Testis (tissue), 2 donors: ENCODE measurements at regions not wholly inside any gene's neighbourhood (a gene's known extent, or its start where the extent isn't known, plus 50 kb on each side); places are given as distances from the start of the nearest gene placed in this dataset.

ENCODE experiments used
- DNase-seq: peaks from one replicate; pipeline ENCODE4 v3.0.0-alpha.2; 2019
- H3K27ac ChIP-seq, 2 donors: fragments of 200-600 bp; sonication (generic); one replicate each; pipeline ENCODE4 v1.5.1; 2019
- H3K27me3 ChIP-seq: fragments of 200-600 bp; sonication (generic); one replicate; pipeline ENCODE4 v1.5.1; 2019
- H3K36me3 ChIP-seq: fragments of 200-600 bp; sonication (generic); one replicate; pipeline ENCODE4 v1.5.1; 2017; ENCODE audit warnings: low read depth; ENCODE audit errors: missing control alignments
- H3K4me1 ChIP-seq: fragments of 200-600 bp; sonication (generic); one replicate; pipeline ENCODE4 v1.5.1; 2019
- H3K4me3 ChIP-seq, 2 donors: fragments of 200-600 bp; sonication (generic); one replicate each; pipeline ENCODE4 v1.5.1; 2017 to 2019
- H3K9me3 ChIP-seq: fragments of 200-600 bp; sonication (generic); one replicate; pipeline ENCODE4 v1.5.1; 2017
- POLR2A ChIP-seq: fragments of 450-650 bp; IDR thresholded peaks from one replicate; pipeline ENCODE4 v1.6.1; 2017; ENCODE audit warnings: antibody characterized with exemption, mild to moderate bottlenecking, moderate library complexity
- whole genome bisulfite sequencing, 2 donors: methylation state at CpG; one replicate each; pipeline ENCODE4 v1.1.5; 2018; 5-methylcytosine and 5-hydroxymethylcytosine counted together
- intact Hi-C: fragments of 100-400 bp; cut with DNase I; formaldehyde crosslinking; loops from one replicate; pipeline ENCODE4 v1.15.1; 2023; ENCODE audit warnings: low total_unique reads
- TF ChIP-seq, protein P1 (sequence below), 3 experiments: fragments of 450-650 bp in 2 of 3; fragments of 200-600 bp in 1 of 3; sonication (generic) in 1 of 3; IDR thresholded peaks; one replicate each; pipeline ENCODE4 v1.5.1; 2016 to 2019; ENCODE audit warnings: antibody characterized with exemption in 3 of 3, mild to moderate bottlenecking in 2 of 3, moderate library complexity in 1 of 3

DNA sequence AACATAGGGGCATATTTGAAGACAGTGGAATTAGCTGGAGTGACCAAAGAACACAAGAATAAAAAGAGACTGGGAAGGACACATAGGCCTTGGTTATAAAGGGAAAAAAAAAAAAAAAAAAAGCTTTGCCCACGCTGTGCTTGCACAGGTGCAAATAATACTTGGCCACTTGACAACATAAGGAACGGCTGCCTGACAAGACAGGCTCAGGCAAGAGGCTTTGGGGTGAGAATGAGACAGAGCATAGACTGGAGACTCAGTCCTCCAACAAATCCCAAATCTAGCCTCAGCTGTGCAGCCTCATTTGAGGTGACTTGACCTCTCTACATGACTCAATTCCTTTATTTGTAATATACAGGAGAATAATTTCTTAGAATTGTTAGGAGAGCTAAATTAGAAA, 332.8 kb upstream of the DYNLRB2 start:
- TF ChIP-seq POLR2A: no peak
- no peaks in the 10 kb centered on the region for H3K36me3 ChIP-seq
- no peak for DNase-seq
- intact Hi-C loops: no loop called here
- no peaks in the 10 kb centered on the region for H3K27me3 ChIP-seq
- no peaks in the 10 kb centered on the region for H3K4me1 ChIP-seq
- H3K4me3 ChIP-seq: no peak overlapping the region
- H3K9me3 ChIP-seq: no peaks in the 10 kb centered on the region
- H3K27ac ChIP-seq: no peak overlapping the region
- WGBS, 2 donors: 47 to 73% methylated on average over 2 of the region's 2 CpGs

DNA sequence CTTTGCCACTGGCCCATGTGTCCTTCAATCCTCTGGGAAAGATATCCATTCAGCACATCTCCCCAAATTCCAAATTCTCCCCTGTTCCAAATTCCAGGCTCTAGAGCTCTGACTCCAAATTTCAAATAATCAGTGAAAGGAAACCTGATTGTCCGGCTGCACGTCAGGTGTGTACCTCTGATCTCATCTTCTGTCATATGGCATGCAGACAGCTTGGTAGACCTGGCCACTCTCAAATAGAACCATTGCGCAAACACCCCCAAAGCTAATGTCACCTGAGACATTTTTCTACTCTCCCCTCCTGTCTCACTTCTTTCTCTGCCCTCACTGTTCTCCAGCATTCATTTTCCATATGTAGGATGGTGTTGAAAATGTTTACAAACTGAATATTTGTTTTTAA, 337.0 kb upstream of the DYNLRB2 start:
- no peaks in the 10 kb centered on the region for H3K36me3 ChIP-seq
- H3K27ac ChIP-seq: no peak overlapping the region
- no peaks in the 10 kb centered on the region for H3K27me3 ChIP-seq
- 92 to 99% methylated on average over 3 of the region's 3 CpGs for WGBS, 2 donors
- no peak overlapping the region for H3K4me3 ChIP-seq
- intact Hi-C loops: no loop called here
- no peak for TF ChIP-seq POLR2A
- TF ChIP-seq, protein P1, sequence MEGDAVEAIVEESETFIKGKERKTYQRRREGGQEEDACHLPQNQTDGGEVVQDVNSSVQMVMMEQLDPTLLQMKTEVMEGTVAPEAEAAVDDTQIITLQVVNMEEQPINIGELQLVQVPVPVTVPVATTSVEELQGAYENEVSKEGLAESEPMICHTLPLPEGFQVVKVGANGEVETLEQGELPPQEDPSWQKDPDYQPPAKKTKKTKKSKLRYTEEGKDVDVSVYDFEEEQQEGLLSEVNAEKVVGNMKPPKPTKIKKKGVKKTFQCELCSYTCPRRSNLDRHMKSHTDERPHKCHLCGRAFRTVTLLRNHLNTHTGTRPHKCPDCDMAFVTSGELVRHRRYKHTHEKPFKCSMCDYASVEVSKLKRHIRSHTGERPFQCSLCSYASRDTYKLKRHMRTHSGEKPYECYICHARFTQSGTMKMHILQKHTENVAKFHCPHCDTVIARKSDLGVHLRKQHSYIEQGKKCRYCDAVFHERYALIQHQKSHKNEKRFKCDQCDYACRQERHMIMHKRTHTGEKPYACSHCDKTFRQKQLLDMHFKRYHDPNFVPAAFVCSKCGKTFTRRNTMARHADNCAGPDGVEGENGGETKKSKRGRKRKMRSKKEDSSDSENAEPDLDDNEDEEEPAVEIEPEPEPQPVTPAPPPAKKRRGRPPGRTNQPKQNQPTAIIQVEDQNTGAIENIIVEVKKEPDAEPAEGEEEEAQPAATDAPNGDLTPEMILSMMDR (IDR thresholded peaks at IDR 0.05): no peak
- H3K4me1 ChIP-seq: no peaks in the 10 kb centered on the region
- no peaks in the 10 kb centered on the region for H3K9me3 ChIP-seq
- no peak for DNase-seq

DNA sequence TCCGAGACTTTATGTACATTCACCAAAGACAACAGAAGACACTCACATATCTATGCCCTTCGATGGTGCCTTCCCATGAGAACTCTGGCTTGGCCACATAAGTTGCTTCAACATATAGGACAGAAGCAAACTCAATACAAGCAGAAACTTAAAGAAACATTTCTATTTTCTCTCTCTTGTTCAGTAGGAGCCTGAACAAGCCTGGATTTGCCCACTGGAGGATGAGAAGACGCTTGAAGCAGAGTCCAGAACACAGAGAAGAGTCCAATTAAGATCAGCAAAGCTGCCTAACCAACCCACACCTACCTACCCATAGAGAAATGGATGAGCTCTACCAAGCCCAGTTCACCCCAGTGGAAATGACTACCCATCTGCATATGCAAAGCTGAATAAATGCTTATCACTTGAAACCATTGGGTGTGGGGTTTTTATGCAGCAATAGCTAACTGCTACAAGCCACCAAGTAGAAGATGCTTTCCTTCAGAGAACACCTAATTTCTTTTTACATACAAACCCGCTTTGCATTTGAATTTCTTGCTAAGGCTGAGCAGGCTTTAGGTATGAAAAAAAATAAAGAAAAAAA, 337.9 kb upstream of the DYNLRB2 start:
- no peak overlapping the region for H3K4me3 ChIP-seq
- H3K9me3 ChIP-seq: no peaks in the 10 kb centered on the region
- intact Hi-C loops: no loop called here
- no peak overlapping the region for H3K27ac ChIP-seq
- TF ChIP-seq POLR2A: no peak
- TF ChIP-seq, protein P1 (IDR thresholded peaks at IDR 0.05): no peak
- H3K36me3 ChIP-seq: no peaks in the 10 kb centered on the region
- DNase-seq: no peak
- H3K27me3 ChIP-seq: no peaks in the 10 kb centered on the region
- no peaks in the 10 kb centered on the region for H3K4me1 ChIP-seq
- 72 to 93% methylated on average over 4 of the region's 4 CpGs for WGBS, 2 donors

DNA sequence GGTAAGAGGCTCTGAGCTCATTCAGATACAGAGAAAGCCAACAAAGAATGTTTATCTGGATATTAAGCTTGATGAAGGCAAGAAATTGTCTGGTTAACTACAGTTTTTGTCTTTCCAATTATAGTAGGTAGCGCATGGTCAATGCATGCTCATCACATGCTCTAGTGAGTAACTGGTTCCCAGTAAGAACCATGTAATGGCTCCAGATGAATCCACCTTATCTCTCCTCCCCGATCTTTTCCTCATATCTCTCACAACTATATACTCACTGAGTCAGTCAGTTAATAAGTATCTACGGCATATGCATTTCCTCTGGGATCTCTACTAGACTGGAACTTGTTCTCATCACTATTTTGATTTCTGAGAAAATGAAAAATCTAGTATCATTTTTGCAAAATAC, 340.7 kb upstream of the DYNLRB2 start:
- 94 to 96% methylated on average over 3 of the region's 3 CpGs for WGBS, 2 donors
- TF ChIP-seq POLR2A: no peak
- TF ChIP-seq, protein P1 (IDR thresholded peaks at IDR 0.05): no peak
- intact Hi-C loops: no loop called here

DNA sequence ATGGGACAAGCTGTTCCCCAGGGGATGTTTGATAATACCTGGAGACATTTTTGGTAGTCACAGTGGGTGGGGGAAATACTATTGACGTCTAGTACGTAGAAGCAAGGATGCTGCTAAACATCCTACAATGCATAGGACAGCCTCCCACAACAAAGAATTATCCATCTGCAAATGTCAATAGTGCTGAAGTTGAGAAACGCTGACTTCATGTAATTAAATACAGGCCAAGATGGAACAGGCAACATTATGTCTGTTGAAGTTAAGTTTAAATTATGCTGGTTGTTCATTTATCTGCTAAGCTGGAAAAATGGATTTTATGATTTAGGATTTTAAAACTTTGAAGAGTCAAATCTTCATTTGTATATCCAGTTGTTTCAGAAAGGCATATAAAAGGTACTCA, 341.2 kb upstream of the DYNLRB2 start:
- H3K4me3 ChIP-seq: no peak overlapping the region
- no peaks in the 10 kb centered on the region for H3K4me1 ChIP-seq
- H3K27me3 ChIP-seq: no peaks in the 10 kb centered on the region
- H3K27ac ChIP-seq: no peak overlapping the region
- no peak for TF ChIP-seq POLR2A
- TF ChIP-seq, protein P1 (IDR thresholded peaks at IDR 0.05): no peak
- no peak for DNase-seq
- no peaks in the 10 kb centered on the region for H3K36me3 ChIP-seq
- H3K9me3 ChIP-seq: no peaks in the 10 kb centered on the region
- intact Hi-C loops: no loop called here
- 89 to 92% methylated on average over 3 of the region's 3 CpGs for WGBS, 2 donors

More for the DNA sequence above, 340.7 kb upstream of the DYNLRB2 start:
- DNase-seq: no peak
- no peaks in the 10 kb centered on the region for H3K36me3 ChIP-seq
- H3K27me3 ChIP-seq: no peaks in the 10 kb centered on the region
- no peaks in the 10 kb centered on the region for H3K9me3 ChIP-seq
- no peaks in the 10 kb centered on the region for H3K4me1 ChIP-seq
- H3K4me3 ChIP-seq: no peak overlapping the region
- no peak overlapping the region for H3K27ac ChIP-seq
